GM12878 (cell line): ENCODE measurements at regions not wholly inside any gene's neighbourhood (a gene's known extent, or its start where the extent isn't known, plus 50 kb on each side); places are given as distances from the start of the nearest gene placed in this dataset. TPM values are rescaled to one million over a fixed set of nuclear protein-coding genes. Genes with fewer than 3 reads are reported as not detected.
A peak's percentile ranks its signal among the peaks of the same experiment; 100 is the strongest.

Experiments used
- ATAC-seq: fragments of 200-7000 bp; cut with Tn5 transposase; 3 replicates; pipeline ENCODE4 v1.9.1; 2020; ENCODE audit warnings: mild to moderate bottlenecking, moderate library complexity
- BruUV-seq: library from RNA; stranded (reverse); fragments of 400-500 nt; replicated peaks from 2 replicates; lab custom pipeline; 2021; lab: Mats Ljungman, UMichigan
- CTCF ChIA-PET: fragments of 300-600 bp; sonication (Branson Sonifier 250); formaldehyde crosslinking; extraction: SDS; loops from one replicate; lab custom pipeline; 2021; ENCODE audit warnings: inconsistent platforms; lab: Yijun Ruan, JAX
- POLR2A ChIA-PET: fragments of 350-600 bp; formaldehyde crosslinking; extraction: SDS; loops from one replicate; lab custom pipeline; 2021; ENCODE audit warnings: inconsistent platforms; lab: Charles Lee
- RAD21 ChIA-PET: fragments of 300-600 bp; sonication (Branson Sonifier 250); formaldehyde crosslinking; loops from one replicate; lab custom pipeline; 2023; ENCODE audit warnings: antibody characterized with exemption; ENCODE audit not compliant: unreplicated experiment; lab: Charles Lee
- SMC1A ChIA-PET: fragments of 300-600 bp; sonication (Branson Sonifier 250); formaldehyde crosslinking; loops from one replicate; lab custom pipeline; 2023; ENCODE audit not compliant: unreplicated experiment, uncharacterized antibody; lab: Charles Lee
- DNase-seq: peaks from one replicate; pipeline ENCODE4 v3.0.0-alpha.2; 2011; ENCODE audit warnings: low read depth, low spot score
- FAIRE-seq: peaks from 3 replicates; lab custom pipeline; 2011; peaks lifted over from hg19 to GRCh38; lab: Jason Lieb, UNC
- H2AFZ ChIP-seq: 2 replicates; pipeline ENCODE4 v1.6.0; 2011; ENCODE audit warnings: low read depth, low read length, control low read depth; ENCODE audit not compliant: control insufficient read depth
- H3K27ac ChIP-seq: 2 replicates; pipeline ENCODE4 v1.5.1; 2011; ENCODE audit warnings: control low read depth; ENCODE audit not compliant: control insufficient read depth, insufficient read depth
- H3K27me3 ChIP-seq, 2 experiments: replicated peaks in 1 of 2; 2 replicates each; pipeline versions ENCODE4 v1.6.0 to v1.6.1; 2011; ENCODE audit warnings: low read length in 1 of 2; ENCODE audit not compliant: control insufficient read depth in 2 of 2, insufficient read depth in 2 of 2
- H3K36me3 ChIP-seq, 2 experiments: 2 replicates each; pipeline ENCODE4 v1.5.1; 2011; ENCODE audit warnings: low read length in 1 of 2; ENCODE audit not compliant: control insufficient read depth in 2 of 2, insufficient read depth in 2 of 2
- H3K4me1 ChIP-seq: 2 replicates; pipeline ENCODE4 v1.6.1; 2011; ENCODE audit warnings: mild to moderate bottlenecking, low read length, moderate library complexity, mixed read lengths; ENCODE audit not compliant: control insufficient read depth, insufficient read depth
- H3K4me2 ChIP-seq: 2 replicates; pipeline ENCODE4 v1.6.0; 2011; ENCODE audit warnings: control low read depth; ENCODE audit not compliant: control insufficient read depth, insufficient read depth
- H3K4me3 ChIP-seq: fragments of 200-600 bp; sonication (generic); 2 replicates; pipeline ENCODE4 v1.5.1; 2016
- H3K79me2 ChIP-seq: 2 replicates; pipeline ENCODE4 v1.6.0; 2011; ENCODE audit warnings: low read length; ENCODE audit not compliant: control insufficient read depth, insufficient read depth
- H3K9ac ChIP-seq: 2 replicates; pipeline ENCODE4 v1.8.0; 2011; ENCODE audit warnings: low read length, control low read depth, mixed read lengths; ENCODE audit not compliant: control insufficient read depth, insufficient read depth
- H3K9me3 ChIP-seq: replicated peaks from 3 replicates; pipeline ENCODE4 v1.5.1; 2011; ENCODE audit warnings: mild to moderate bottlenecking, low read length; ENCODE audit not compliant: control insufficient read depth, insufficient read depth
- H4K20me1 ChIP-seq: 2 replicates; pipeline ENCODE4 v1.6.0; 2011; ENCODE audit not compliant: control insufficient read depth, insufficient read depth
- CREM ChIP-seq: IDR thresholded peaks from 2 replicates; pipeline ENCODE4 v1.6.1; 2014; ENCODE audit warnings: antibody characterized with exemption, low read depth
- E2F4 ChIP-seq: IDR thresholded peaks from 2 replicates; pipeline ENCODE4 v1.6.1; 2012; ENCODE audit warnings: low read depth, low read length, improper control_type of control experiment
- ETV6 ChIP-seq, 2 experiments: fragments of 450-650 bp in 1 of 2; IDR thresholded peaks in 1 of 2; conservative IDR thresholded peaks in 1 of 2; 2 replicates each; pipeline ENCODE4 v1.6.1; 2014; ENCODE audit warnings: antibody characterized with exemption in 1 of 2, borderline replicate concordance in 1 of 2, low read depth in 1 of 2, mild to moderate bottlenecking in 1 of 2, moderate library complexity in 1 of 2
- FOS ChIP-seq: IDR thresholded peaks from 3 replicates; pipeline ENCODE4 v1.6.1; 2011; ENCODE audit warnings: borderline replicate concordance; ENCODE audit not compliant: insufficient read length; ENCODE audit errors: extremely low read depth
- NFIC ChIP-seq: IDR thresholded peaks from 2 replicates; pipeline ENCODE4 v1.6.1; 2012; ENCODE audit warnings: low read depth, mild to moderate bottlenecking, inconsistent platforms, low read length, moderate library complexity
- NFYA ChIP-seq: IDR thresholded peaks from 2 replicates; pipeline ENCODE4 v1.6.1; 2011; ENCODE audit warnings: low read depth, mild to moderate bottlenecking, low read length, improper control_type of control experiment, borderline replicate concordance
- PML ChIP-seq: IDR thresholded peaks from 2 replicates; pipeline ENCODE4 v1.6.1; 2012; ENCODE audit warnings: low read length, inconsistent platforms
- RELA ChIP-seq: fragments of 450-650 bp; IDR thresholded peaks from 2 replicates; pipeline ENCODE4 v1.8.0; 2014; ENCODE audit warnings: borderline replicate concordance; ENCODE audit not compliant: partially characterized antibody
- SIN3A ChIP-seq: IDR thresholded peaks from 2 replicates; pipeline ENCODE4 v1.6.1; 2012; ENCODE audit warnings: low read depth, low read length, improper control_type of control experiment
- SMARCA5 ChIP-seq: fragments of 450-650 bp; IDR thresholded peaks from 2 replicates; pipeline ENCODE4 v1.6.1; 2017; ENCODE audit warnings: mild to moderate bottlenecking
- ZBTB11 ChIP-seq: fragments of 450-650 bp; formaldehyde crosslinking; IDR thresholded peaks from 2 replicates; pipeline ENCODE4 v1.5.0; 2022; ENCODE audit warnings: mild to moderate bottlenecking, missing genetic modification characterization
- WGBS: methylation state at CpG from one replicate; pipeline ENCODE4 v1.1.6; 2016; ENCODE audit warnings: low lambda C conversion rate; ENCODE audit not compliant: insufficient replicate concordance, insufficient coverage; ENCODE audit errors: missing lambda C conversion rate; 5-methylcytosine and 5-hydroxymethylcytosine counted together
- in situ Hi-C: fragments of 300-500 bp; cut with MboI; formaldehyde crosslinking; loops from 9 replicates; pipeline ENCODE4 v1.14.3; 2018; ENCODE audit warnings: mixed read lengths
- intact Hi-C: fragments of 100-400 bp; cut with micrococcal nuclease; formaldehyde crosslinking; loops from one replicate; pipeline ENCODE4 v1.14.2; 2022; ENCODE audit not compliant: unreplicated experiment
- microRNA counts: library from miRNA; unstranded; fragments of <30 nt; microRNA quantifications from one replicate; lab custom pipeline; 2016
- microRNA-seq: library from miRNA; unstranded; fragments of <30 nt; microRNA quantifications from one replicate; pipeline ENCODE4, GENCODE V29; 2018
- small RNA-seq: library from RNA; depleted of rRNA; stranded (forward); fragments of <200 nt; gene quantifications from one replicate; pipeline ENCODE3, GENCODE V24; 2014

DNA sequence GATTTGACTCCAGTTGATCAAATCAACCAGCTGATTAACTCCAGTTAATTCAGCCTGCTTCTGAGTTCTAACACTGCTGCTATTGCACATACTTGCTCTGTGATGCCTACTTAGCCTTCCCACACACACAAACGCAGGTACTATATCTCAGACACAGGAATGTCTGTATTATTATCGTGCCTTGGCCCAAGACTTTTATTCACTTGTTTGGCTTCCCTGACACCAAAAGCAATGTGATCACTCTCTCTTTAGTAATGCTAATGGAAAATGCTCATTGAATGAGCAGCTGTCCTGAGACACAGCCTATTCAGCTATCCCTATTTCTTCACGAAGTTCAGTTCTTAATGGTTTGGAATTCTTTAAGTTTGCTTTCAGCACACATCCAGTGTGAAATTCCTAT is 356.4 kb upstream of the CXorf51A start:
- ATAC-seq (no peak), FAIRE-seq (no peak)
- 9% methylated on average over 3 of the region's 3 CpGs for WGBS
- RAD21 ChIA-PET: no interaction called here
- Histone ChIP-seq H3K4me3 (no peak overlapping the region), H2AFZ (no peak overlapping the region), H3K4me2 (no peak overlapping the region), H3K27me3 (no peaks in the 10 kb centered on the region), H4K20me1 (no peaks in the 10 kb centered on the region)
- in situ Hi-C loops (no loop called here), intact Hi-C loops (no loop called here)
- POLR2A ChIA-PET: no interaction called here
- CTCF ChIA-PET: interaction anchor here (0.6 kb wide), 1 partner anchor 1819 kb away, joined by 3 read pairs; no protein-coding TSS in a partner anchor
- no peak for TF ChIP-seq NFIC
- TF ChIP-seq RELA: no peak
- no peak for TF ChIP-seq ZBTB11 (CRISPR knock-in tag)
- no peak for TF ChIP-seq PML
- no peak for TF ChIP-seq ETV6 (conservative IDR thresholded peaks at IDR 0.05 in 1 of 2, IDR thresholded peaks at IDR 0.05 in 1 of 2; ENCODE audit: borderline replicate concordance in 1 of 2, low read depth in 1 of 2)
- no peak for TF ChIP-seq SIN3A
- TF ChIP-seq CREM: no peak
- no peak for TF ChIP-seq NFYA
- no peak for TF ChIP-seq FOS
- no peak for TF ChIP-seq SMARCA5
- no peak for TF ChIP-seq E2F4
- TF ChIP-seq, all 136 proteins: peak for 0
- Histone ChIP-seq H3K36me3 (no peaks in the 10 kb centered on the region), H3K27ac (no peak overlapping the region), H3K9me3 (no peaks in the 10 kb centered on the region), H3K4me1 (no peaks in the 10 kb centered on the region), H3K9ac (no peak overlapping the region), H3K79me2 (no peaks in the 10 kb centered on the region)
- BruUV-seq: no TSS peak
- SMC1A ChIA-PET: no interaction called here
- DNase-seq: no peak

MicroRNAs in the stretch of these regions (microRNA counts, 767-probe panel; counts per million panel counts)
- 55.3 counts per million for microRNA hsa-miR-513a-3p (lab: Ali Mortazavi, UCI)
- microRNA hsa-miR-513a-5p (lab: Ali Mortazavi, UCI): 1,244 counts per million, percentile 41 among the panel's probes with 10 or more counts
- microRNA hsa-miR-513b (lab: Ali Mortazavi, UCI): 55.3 counts per million
- microRNA hsa-miR-513c-5p (lab: Ali Mortazavi, UCI): 55.3 counts per million

Small RNA genes in the stretch of these regions (microRNA-seq; reads per million reads assigned to microRNA genes)
- gene MIR513A1 (not detected), gene MIR513A2 (not detected), gene MIR513B (1.5 reads per million), gene MIR513C (0.75 reads per million)

Small RNA genes in the stretch of these regions (small RNA-seq; reads per million reads assigned to genes)
- not detected for gene MIR513A1
- gene MIR513A2: not detected
- gene MIR513B: not detected
- gene MIR513C: not detected
